Islet precursor cell (in vitro differentiated cells): ENCODE measurements at regions not wholly inside any gene's neighbourhood (a gene's known extent, or its start where the extent isn't known, plus 50 kb on each side); places are given as distances from the start of the nearest gene placed in this dataset.

ENCODE experiments used
- DNase-seq: peaks from one replicate; pipeline ENCODE4 v3.0.0-alpha.2; 2018

DNA sequence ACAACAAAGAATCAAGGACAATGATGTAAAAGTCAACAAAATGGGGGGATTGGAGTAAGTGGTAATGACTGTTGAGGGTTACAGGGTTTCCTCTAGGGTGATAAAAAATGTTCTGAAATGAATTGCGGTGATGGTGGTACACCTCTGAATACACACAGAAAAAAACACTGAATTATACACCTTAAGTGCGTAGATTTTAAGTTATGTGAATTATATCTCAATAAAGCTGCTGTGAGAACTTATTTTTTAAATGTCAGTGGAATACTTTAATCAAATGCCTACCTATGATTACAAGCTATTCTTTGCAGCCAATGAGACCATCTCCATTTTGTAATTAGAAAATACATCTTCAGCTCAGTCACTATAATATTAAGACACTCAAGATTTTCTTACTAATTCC lies 53.5 kb downstream of the ZNF608 start:
- DNase-seq, result no peak

DNA sequence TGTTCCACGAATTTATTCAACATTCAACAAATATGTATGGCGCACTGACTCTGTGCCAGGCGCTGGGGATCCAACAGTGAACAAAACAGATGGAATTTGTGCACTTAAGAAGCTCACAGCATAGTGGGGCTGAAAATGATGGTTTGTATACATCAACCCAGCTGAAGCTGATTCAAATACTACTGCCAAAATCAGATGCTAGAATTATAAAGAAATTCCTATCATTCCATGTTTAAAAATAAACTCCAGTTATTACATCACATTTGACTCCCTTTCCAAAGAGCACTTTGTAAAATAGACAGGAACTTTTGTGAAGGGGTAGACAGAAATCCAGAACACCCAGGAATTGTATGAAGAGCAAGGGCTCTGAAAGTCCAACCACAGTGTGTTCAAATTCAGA lies 54.1 kb downstream of the ZNF608 start:
- DNase-seq, result no peak

DNA sequence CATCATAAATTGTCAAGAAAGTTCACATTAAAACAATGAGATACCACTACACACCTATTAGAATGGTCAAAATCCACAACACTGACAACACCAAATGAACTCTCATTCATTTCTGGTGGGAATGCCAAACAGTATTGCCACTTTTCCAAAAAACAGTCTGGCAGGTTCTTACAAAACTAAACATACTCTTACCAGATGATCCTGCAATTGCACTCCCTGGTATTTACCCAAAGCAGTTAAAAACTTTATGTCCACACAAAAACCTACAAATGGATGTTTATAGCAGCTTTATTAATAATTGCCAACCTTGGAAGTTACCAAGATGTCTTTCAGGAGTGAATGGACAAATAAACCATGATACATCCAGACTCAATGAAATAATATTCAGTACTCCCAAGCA lies 56.8 kb downstream of the ZNF608 start:
- DNase-seq, result no peak

DNA sequence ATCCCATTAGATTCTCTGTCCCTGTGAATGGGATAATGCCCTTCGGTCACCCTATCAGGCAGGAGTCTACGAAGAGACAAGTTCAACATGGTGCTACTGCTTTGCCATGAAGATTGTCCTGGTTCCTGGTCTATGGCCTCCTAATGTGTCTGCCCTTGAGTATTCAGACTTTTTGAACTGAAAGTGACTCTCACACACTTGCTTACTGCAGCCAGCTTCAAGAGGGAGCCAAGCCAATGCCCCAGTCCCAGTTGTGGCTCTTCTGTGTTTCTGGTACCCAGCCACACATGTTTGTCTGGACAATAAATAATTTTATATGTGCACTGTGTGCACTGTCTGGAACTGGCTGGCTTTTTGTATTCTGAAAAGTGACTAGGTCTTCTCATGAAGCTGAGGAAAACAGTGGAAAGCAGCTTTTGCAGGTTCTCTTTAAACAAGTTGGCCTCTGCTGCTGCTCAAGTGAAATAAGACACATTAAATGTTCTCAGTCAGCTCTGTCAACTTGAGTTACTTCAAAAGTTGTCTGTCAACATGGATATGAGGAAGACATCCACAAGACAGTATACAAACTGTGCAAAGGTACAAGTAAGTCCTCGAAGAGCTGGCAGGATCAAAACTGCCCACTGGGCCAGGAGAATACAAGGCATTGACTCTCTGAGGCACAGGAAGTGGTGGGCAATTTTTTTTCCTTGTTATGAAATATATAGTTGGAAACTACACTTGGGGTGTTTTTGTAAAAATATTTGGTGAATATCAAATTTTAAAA lies 60.0 kb downstream of the ZNF608 start:
- no peak for DNase-seq

DNA sequence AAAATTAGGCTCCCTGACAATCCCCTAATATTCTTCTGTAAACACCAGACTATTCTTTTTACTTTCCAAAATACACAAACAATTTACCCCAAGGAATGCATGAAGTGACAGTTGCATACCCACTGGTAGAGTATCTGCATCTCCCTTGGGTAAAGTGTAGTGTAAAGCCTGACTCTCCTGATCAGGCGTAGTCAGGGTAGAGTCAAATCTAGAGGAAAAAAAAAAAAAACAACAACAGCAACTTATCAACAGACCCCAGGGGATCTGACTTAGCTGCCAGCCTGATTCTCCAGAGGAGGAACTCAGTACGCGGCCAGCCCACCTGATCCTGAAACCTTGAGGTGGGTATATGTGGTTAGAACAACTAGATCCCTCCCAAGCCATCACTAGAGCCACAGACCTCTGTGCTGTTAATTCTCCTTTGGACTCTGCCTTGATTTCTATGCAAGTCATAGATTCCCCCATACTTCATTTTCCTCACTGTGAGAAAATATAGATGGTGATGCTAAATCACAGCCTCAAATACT lies 61.0 kb downstream of the ZNF608 start:
- no peak for DNase-seq

DNA sequence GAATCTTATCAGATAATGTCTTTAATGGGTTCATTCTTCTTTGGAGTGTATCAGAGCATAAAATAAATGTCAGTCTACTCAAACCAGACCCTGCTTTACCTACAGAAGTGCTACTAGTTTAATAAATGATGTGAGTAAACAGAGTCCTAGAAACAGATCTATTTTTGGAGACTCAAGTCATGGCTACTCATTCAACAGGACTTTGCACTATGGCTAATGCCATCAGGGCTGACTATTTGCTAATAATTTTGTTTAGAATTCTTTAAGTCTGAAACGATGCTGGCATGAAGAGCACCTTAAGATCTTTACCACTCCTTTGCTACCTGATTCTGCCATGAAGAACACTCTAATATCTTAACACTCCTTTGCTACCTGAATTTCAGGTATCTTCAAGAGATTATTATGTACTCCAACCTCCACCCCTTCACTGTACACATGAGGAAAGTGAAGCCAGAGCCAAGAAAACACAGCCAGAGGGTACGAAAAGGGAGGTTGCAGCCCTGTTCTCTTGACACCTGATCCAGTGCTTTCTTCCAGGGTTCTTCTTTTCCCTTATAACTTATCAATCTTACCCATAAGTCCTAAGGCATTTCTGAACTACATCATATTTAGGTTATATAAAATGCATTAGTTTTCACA lies 62.4 kb downstream of the ZNF608 start:
- DNase-seq, result no peak

DNA sequence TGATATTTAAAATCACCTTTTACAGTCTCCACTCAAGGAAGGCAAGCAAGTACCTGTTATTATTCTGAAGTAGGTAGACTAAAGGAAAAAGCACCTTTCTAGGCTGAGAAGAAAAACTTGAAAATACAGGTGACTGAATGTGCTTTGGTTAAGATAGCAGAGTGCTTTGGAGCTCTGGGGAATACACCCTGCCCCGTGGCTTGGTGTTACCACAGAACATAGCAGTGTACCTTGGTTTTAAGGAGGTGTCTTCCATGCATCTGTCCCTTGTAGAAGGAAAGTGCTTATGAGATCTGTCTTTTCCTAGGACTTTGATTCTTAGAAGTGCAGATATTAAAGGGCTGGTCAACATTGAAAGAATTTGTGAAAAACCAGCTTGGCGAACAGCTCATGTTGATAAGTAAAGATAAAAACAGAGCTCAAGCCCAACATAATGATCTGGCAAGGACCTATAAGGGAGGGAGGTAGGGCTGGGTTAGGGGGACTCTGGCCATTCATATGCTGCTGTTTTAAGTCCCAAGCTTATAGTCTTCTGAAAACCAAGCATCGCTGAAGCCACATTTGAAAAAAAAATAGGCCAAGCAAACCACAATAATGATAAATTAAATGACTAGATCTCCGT lies 66.8 kb downstream of the ZNF608 start:
- DNase-seq, result no peak

DNA sequence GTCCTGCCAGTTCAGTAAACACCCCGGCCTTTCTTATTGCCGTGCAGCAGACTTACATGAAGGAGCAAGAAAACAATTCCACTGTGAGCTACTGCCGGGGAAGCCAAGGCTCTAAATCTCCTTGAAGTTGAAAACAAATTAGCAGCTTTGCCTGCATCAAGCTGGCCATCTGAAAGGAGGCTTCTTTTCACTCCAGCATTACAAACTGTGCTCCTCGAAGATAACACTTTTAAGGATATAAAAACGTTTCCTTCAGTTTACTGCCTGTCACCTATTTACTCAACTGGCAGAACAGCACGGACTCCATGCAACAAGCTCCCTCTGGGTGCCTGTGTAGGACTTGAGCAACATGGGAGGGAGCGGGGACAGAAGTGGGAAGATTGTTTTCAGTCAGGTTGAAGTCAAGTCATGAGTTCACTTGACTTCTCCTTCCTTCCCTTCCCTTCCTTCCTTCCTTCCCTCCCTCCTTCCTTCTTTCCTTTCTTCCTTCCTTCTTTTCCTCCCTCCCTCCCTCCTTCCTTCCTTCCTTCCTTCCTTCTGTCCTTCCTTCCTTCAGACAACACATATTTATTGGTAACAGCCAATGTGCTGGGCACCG lies 67.4 kb downstream of the ZNF608 start:
- DNase-seq, result no peak

DNA sequence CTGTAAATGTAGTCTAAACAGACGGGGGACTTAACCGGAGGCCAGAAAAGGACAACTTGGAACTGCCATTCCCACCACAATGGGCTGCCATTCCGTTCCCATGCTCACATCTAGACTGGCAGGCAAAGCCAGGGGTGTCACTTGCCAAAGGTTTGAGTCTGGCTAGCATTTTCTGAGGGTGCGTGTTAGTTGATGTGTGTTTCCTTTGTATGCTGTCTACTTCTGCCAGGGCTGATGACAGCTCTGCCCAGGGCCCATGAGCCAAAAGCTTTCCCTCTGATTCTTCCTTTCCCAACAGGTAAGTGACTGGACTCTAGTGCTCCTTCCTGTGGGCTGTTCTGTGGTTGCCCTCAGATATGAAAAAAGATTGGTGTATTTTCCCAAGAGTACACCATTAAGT lies 68.0 kb downstream of the ZNF608 start:
- DNase-seq, result no peak

DNA sequence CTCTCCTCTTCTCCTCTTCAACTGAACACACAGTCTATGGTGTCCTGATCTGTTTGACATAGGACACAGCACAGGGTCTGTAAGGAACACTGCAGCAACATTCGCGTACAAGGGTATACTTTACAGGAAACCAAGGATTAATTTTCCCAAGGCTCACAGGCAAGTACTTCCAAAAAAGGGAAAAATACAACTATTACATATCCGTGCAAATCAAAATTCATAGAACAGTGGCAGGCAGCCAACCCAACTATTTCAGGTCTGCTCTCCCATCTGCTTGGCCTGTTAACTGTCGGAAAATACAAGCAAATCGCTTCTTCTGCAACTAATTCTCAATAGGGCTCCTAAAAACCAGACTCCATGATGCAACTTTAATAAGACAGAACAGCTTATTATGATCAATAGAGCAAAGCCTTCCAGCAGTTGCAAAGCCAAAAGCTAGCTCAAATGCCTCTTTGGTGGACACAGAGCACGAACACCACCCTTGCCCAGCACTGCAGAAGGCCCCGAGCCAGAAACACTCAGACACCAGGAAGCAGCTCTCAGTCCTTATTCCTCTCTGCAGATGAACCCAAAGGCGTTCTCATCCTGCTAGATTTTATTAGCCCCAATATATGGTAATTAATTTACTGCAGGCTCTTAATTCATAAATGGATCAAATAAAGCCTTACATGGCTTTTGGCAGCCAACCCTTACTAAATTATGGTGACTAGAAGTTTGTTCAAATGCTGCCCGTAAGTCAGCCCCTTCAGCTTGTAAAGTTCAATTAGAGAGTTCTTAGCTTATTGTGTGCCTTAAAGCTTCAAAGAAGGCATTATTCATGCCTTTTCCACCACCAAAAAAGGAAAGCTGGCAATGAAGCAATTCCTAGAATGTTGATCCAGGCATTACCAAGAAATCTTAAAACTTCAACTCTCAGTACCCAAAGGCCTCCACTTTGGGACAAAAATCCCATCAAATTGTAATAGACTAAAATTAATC lies 68.8 kb downstream of the ZNF608 start:
- no peak for DNase-seq

DNA sequence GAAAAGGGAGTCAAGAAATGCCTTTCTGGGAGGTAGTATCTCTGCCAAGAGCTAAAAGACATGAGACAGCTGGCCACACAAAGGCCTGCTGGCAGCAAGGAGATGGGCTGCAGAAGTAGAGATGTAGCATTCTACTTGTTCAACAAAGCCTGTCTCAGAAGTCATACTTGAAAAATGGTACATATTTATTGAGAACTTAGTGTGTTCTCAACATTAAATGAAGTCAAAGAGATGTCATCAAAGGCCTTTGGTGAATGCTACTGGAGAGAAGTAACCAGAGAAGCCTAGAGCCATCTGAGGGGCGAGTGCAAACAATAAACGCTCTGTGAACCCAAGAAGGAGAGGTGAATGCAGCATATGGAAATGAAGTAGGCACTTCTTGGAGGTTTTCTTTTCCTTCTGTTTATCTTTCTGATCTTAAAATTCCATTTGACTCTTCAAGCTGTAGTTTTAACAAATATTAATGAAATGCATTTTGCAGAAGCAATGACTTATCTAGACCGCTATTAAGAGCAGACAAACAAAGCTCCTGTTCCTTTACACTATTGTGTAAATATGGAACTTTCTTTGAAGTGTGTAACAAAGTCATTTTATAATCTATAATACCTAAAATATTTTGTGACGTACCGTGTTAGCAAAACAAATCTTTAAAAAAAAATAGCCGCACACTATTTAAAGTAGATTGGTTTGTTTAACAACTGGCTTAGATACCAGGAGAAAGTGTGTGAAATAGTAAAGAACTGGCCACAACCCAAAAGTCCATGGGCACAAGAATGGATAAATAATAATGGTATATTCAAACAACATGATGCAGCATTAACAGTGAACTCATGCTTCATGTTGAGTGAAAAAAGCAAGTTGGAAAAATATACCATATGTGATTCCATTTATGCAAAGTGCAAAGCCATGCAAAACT lies 70.2 kb downstream of the ZNF608 start:
- DNase-seq, result no peak

DNA sequence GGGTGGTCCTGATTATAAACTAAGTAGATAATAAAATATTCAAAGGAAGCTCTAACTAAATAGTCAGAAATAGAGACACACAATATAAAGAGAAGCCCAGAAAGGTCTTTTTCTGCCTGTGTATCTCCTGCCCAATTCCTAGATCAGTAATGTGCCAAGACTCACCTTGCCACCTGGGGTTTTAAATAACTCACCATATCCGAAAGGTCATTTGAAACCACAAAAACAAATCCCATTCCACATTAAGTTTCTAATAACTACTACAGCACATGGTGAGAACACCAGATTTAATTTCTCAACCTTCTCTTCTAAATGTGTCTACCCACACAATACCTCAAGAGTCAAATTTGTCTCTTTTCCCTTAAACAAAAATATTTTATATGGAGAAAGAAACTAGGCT lies 75.2 kb downstream of the ZNF608 start:
- no peak for DNase-seq

DNA sequence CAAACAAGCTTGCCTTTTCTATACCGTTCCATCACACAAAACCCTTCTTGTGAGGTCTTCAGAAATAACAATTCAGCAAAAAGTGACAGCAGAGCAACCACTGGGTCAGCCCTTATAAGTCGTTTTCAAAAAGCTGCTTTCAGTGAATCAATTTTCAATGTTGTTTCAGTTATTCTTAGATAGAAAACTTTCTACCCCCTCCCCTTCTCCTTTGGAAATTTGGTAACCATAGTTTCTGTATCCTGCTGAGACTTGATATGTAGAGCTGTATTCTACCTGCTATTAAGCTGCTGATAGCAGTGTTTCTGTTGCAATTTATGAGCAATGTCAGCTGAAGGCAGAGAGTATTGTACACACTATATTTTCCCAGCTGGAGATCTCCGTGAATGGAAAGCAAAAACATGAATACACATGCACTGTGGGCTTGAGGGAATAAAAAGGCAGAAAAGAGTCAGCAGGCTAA lies 75.7 kb downstream of the ZNF608 start:
- no peak for DNase-seq

DNA sequence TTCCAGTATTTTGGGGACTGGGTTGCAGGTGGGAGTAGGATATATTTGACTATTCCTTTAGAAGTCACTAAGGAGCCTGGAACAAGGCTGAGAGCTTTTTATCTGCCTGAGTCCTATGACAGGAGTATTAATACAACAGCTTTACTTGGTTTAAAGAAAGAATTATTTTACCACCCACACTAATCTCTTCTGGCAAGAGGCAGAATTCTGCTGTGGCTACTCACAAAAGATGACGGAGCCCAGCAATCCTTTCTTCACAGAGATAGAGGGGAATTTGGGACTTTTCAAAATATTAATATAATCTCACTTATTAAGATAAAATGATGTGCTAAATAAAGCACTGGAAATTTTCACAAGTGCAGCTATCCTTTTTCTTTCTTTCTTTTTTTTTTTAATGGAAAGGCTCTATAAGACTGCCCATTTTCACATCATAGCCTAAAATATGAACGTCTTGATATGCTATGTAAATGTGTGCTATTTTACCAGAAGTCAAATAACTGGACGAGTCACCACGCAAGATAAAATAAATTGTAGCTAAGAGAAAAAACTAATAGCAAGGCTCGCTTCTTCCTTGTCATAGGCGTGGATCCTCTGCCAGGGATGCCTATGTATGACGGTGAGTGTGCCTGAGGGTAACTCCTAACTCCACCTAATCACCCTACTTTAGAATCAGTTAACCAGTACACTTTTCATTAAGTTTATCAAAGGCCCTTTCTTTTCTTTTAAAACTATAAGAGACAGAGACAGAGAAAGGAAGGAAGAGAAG lies 76.3 kb downstream of the ZNF608 start:
- DNase-seq, result no peak

DNA sequence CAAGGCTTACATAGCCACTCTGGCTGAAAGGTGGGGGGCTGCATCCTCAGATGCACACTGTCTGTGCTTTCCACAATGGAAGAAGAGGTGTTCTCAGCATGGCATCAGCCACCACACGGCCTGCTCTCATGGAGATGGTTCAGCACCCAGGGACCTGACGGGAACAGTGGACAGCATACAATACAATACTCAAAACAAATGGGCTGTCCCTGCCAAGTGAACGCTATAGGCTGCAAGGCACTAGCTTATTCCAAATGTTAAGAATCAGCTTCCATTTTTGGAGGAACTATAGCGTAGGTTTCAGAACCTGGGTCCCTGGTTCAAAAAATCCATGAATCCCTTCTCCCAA lies 77.2 kb downstream of the ZNF608 start:
- no peak for DNase-seq

DNA sequence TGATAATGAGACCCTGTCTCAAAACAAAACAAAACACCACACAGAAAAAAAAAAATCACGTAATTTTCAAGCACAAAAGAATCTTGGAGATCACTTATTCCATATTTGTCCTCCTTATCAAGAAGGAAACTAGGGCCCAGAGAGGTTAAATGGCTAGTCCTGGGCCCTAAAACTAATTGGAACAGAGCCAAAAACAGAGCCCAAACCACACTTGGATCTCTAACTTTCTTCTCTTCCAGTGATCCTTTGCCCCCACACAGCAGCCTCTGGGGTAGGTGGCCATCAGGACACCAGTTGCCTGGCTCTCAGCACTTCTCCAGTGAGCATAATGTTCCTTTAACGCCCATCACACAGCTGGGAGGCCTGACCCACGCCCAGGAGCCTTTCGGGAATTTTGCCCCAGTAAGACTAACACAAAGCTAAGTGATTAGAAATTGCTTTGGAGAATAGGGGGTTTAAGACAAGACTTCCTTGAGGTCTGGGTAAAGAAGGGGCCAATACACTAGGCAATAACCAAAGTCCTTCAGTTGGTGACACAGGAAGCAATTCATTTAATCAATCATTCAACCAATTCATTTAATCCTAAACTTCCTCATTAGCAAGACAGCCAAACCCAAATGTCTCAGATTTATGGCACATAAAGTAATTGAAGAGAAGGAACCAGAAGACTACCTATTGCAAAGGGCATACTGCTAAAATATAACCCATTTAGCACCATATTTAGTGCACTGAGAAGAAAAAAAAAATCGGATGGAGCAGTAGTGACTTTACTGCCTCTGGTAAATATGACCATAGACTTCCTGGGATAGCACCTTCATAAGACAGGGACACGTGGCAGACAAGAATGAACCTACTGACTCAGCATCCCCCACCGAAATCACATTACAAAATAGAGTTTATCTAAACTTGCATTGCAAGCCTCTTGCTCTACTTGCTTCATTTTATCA lies 77.8 kb downstream of the ZNF608 start:
- no peak for DNase-seq

DNA sequence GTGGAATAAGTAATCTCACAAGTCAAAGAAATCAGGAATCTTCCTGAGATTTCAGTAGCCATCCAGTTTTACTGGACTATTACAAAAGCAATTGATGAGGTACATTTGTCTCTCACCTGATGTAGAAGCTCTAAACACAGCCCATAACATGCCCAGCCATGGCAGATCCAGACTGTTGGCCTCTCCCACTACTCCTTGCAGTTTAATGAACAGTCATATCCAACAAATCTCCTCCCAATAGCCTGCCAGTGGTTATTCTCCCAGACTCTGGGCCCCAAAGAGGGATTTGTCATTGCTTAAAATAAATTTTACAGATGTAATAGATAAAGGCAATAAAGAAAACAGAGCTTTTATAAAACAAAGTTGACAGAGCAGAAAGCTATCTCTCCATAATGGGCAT lies 80.8 kb downstream of the ZNF608 start:
- no peak for DNase-seq

DNA sequence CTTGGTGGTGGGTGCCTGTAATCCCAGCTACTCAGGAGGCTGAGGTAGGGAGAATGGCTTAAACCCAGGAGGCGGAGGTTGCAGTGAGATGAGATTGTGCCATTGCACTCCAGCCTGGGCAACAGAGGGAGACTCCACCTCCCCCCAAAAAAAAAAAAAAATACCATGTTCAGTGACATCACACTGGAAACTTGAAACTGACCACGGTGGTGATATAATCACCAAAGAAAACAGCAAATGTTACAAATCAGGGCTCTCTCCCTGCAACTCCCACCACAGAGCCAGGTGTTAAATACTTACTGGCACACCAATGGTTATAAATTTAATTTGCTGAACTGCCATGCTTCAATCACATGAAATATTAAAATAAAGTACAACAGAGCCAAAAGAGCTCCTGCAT lies 81.4 kb downstream of the ZNF608 start:
- DNase-seq, result no peak

DNA sequence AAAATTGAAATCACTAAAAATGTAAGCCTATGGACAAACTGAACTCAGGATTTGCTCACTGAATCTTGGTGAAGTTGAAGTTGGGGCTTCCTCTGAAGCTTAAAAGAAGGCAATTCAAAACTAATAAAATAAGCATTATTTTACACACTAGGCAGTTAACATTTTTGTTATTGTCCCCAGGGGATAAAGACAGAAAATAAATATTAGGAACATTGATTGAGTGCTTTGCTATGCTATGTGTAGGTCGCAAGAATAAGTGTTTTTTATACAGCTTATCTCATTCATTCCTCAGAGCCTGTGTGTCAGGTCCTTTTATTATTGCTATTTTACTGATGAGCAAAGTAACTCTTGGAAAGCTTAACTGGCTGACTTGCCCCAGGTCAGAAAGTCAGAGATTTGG lies 82.2 kb downstream of the ZNF608 start:
- no peak for DNase-seq
